DND-41 (cell line): ENCODE measurements at regions not wholly inside any gene's neighbourhood (a gene's known extent, or its start where the extent isn't known, plus 50 kb on each side); places are given as distances from the start of the nearest gene placed in this dataset.
"Not testable (repeated sequence)": the region's sequence is repeated elsewhere in the genome, so short reads cannot be mapped to it uniquely, and the experiment has no call there.

Source experiments
- ATAC-seq: fragments of 200-7000 bp; cut with Tn5 transposase; 3 replicates; pipeline ENCODE4 v1.9.1; 2021; ENCODE audit warnings: low read depth; ENCODE audit not compliant: insufficient read depth
- DNase-seq: peaks from one replicate; pipeline ENCODE4 v3.0.0-alpha.2; 2020
- H2AFZ ChIP-seq: 2 replicates; pipeline ENCODE4 v1.6.0; 2012; ENCODE audit warnings: low read depth, low read length
- H3K27ac ChIP-seq: 2 replicates; pipeline ENCODE4 v1.5.1; 2012; ENCODE audit warnings: low read length, inconsistent platforms
- H3K27me3 ChIP-seq: fragments of 200-600 bp; sonication (generic); 2 replicates; pipeline ENCODE4 v1.6.0; 2012; ENCODE audit warnings: low read length, mild to moderate bottlenecking, inconsistent platforms; ENCODE audit not compliant: insufficient read depth, poor library complexity
- H3K36me3 ChIP-seq: 2 replicates; pipeline ENCODE4 v1.5.1; 2012; ENCODE audit warnings: low read length, inconsistent platforms; ENCODE audit not compliant: insufficient read depth
- H3K4me1 ChIP-seq: 2 replicates; pipeline ENCODE4 v1.5.1; 2012; ENCODE audit warnings: mild to moderate bottlenecking, low read length; ENCODE audit not compliant: insufficient read depth
- H3K4me2 ChIP-seq: 2 replicates; pipeline ENCODE4 v1.6.0; 2012; ENCODE audit warnings: mild to moderate bottlenecking, moderate library complexity, low read length, inconsistent platforms; ENCODE audit not compliant: insufficient read depth
- H3K4me3 ChIP-seq, 2 experiments: fragments of 200-600 bp in 1 of 2; shearing (Covaris generic) in 1 of 2; 2 replicates each; pipeline ENCODE4 v1.5.1; 2012 to 2016; ENCODE audit warnings: inconsistent platforms in 2 of 2, low read length in 2 of 2, mild to moderate bottlenecking in 2 of 2, low read depth in 1 of 2, moderate library complexity in 1 of 2
- H3K79me2 ChIP-seq: 2 replicates; pipeline ENCODE4 v1.6.0; 2012; ENCODE audit warnings: low read length, inconsistent platforms; ENCODE audit not compliant: insufficient read depth
- H3K9ac ChIP-seq: 2 replicates; pipeline ENCODE4 v1.6.0; 2012; ENCODE audit warnings: low read depth, mild to moderate bottlenecking, inconsistent platforms, low read length, moderate library complexity
- H3K9me3 ChIP-seq: 2 replicates; pipeline ENCODE4 v1.5.1; 2012; ENCODE audit warnings: low read length, moderate library complexity, mild to moderate bottlenecking, inconsistent platforms; ENCODE audit not compliant: insufficient read depth, severe bottlenecking
- H4K20me1 ChIP-seq: 2 replicates; pipeline ENCODE4 v1.6.0; 2012; ENCODE audit warnings: low read length; ENCODE audit not compliant: insufficient read depth
- CTCF ChIP-seq: IDR thresholded peaks from 2 replicates; pipeline ENCODE4 v1.5.1; 2012; ENCODE audit warnings: borderline replicate concordance, low read length, moderate library complexity, mild to moderate bottlenecking; ENCODE audit not compliant: poor library complexity, severe bottlenecking; ENCODE audit errors: extremely low read depth
- EZH2 ChIP-seq: IDR thresholded peaks from 3 replicates; pipeline ENCODE4 v1.6.1; 2012; ENCODE audit warnings: borderline replicate concordance, low read depth, mild to moderate bottlenecking, moderate library complexity, low read length, inconsistent platforms; ENCODE audit not compliant: severe bottlenecking

DNA sequence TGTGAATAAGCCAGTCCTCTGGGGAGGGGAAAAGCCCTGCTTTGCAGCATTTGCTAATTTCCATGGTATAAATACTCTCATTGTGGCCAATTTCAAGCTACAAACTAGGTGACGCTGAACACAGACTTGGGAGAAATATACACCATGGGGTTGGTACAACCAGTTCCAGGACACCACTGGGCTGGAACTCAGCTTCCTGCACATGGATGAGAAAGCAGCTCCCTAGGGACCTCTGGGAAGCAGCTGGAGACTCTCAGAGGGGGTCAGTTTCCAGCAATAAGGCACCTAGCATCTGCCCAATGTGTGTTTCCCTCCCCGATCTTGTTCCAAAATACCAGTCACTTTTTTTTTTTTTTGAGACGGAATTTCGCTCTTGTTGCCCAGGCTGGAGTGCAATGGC, 56.8 kb upstream of the WDR11 start:
- no peak for ATAC-seq
- no peak for DNase-seq
- Histone ChIP-seq H3K9ac (no peak overlapping the region), H2AFZ (no peak overlapping the region), H3K27ac (no peak overlapping the region), H3K79me2 (no peaks in the 10 kb centered on the region), H4K20me1 (no peaks in the 10 kb centered on the region), H3K4me1 (no peaks in the 10 kb centered on the region), H3K27me3 (no peaks in the 10 kb centered on the region), H3K4me2 (no peak overlapping the region), H3K9me3 (no peaks in the 10 kb centered on the region), H3K36me3 (no peaks in the 10 kb centered on the region), H3K4me3 (no peak overlapping the region)
- no peak for TF ChIP-seq EZH2
- no peak for TF ChIP-seq CTCF

DNA sequence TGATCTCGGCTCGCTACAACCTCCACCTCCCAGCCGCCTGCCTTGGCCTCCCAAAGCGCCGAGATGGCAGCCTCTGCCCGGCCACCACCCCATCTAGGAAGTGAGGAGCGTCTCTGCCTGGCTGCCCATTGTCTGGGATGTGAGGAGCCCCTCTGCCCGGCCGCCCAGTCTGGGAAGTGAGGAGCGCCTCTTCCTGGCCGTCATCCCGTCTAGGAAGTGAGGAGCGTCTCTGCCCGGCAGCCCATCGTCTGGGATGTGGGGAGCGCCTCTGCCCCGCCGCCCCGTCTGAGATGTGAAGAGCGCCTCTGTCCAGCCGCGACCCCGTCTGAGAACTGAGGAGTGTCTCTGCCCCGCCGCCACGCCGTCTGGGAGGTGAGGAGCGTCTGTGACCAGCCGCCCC, 52.9 kb upstream of the WDR11 start:
- ATAC-seq, H3K27me3 ChIP-seq: not testable (repeated sequence)

DNA sequence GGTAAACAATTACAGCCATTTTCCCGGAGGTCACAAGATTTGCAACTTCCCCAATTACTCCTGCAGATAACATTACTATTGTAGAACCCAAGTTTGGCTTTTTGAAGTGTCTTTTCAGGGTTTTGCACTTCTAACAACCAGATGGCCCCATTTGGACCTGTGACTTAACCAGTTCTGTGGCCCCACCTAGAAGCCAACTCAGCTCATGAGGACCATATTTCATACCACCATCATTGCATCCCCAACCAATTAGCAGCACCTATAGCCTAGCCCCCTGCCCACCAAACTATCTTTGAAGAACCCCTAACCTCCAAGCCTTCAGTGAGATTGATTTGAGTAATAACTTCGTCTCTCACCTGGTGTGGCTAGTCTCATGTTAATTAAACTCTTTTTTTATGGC, 51.3 kb upstream of the WDR11 start:
- TF ChIP-seq EZH2, result no peak
- no peak for TF ChIP-seq CTCF
- H3K27ac ChIP-seq, result no peak overlapping the region
- no peak for ATAC-seq

More for the DNA sequence above, 52.9 kb upstream of the WDR11 start:
- not testable (repeated sequence) for H3K79me2 ChIP-seq, H3K4me2 ChIP-seq, H3K27ac ChIP-seq, H3K4me3 ChIP-seq, DNase-seq, H2AFZ ChIP-seq, H3K9me3 ChIP-seq, H3K36me3 ChIP-seq, H3K9ac ChIP-seq, H3K4me1 ChIP-seq, H4K20me1 ChIP-seq

DNA sequence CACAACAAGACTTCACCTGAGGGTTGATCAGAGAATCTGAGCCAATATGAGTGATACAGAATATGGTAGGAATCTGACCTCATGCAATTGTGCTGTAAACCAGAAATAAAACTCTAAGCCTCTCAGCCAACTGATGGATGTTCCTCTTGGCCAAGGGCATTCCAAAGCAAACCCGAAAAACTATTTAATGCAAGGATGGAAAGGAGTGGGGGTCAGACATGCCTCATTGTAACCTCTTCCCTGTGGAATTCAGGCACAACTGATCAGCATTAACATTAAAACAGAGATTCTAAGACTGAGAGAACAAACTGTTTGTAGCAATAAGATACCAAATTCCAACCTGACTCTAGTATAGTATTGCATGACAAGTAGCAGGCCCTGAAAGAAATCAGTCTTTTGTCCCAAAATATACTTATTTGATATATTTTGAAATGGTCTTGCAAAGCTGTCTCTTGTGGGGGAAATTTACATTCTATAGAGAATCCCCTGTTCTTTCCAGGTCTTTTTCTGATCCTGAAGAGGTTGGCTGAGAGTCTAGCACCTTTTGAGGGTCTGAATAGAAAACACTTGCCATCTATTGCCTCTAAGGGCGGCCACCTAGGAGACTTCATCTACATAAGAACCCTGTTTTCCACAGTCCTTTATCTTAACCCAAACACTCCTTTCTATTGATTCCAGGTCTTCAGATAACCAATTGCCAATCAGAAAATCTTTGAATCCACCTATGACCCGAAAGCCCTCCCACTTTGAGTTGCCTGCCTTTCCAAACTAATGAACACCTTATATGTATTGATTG, 50.4 kb upstream of the WDR11 start:
- TF ChIP-seq CTCF (no peak), EZH2 (no peak)
- H3K9me3 ChIP-seq, result no peaks in the 10 kb centered on the region
- H2AFZ ChIP-seq, result no peak overlapping the region
- H4K20me1 ChIP-seq, result no peaks in the 10 kb centered on the region
- DNase-seq (no peak), ATAC-seq (no peak)
- no peak overlapping the region for H3K27ac ChIP-seq
- H3K27me3 ChIP-seq, result no peaks in the 10 kb centered on the region
- H3K4me3 ChIP-seq, result no peak overlapping the region
- no peak overlapping the region for H3K4me2 ChIP-seq
- no peak overlapping the region for H3K9ac ChIP-seq
- H3K4me1 ChIP-seq, result no peaks in the 10 kb centered on the region
- no peaks in the 10 kb centered on the region for H3K79me2 ChIP-seq
- H3K36me3 ChIP-seq, result no peaks in the 10 kb centered on the region

More for the DNA sequence above, 51.3 kb upstream of the WDR11 start:
- no peaks in the 10 kb centered on the region for H3K79me2 ChIP-seq
- no peak overlapping the region for H3K4me2 ChIP-seq
- no peaks in the 10 kb centered on the region for H3K27me3 ChIP-seq
- H2AFZ ChIP-seq, result no peak overlapping the region
- no peak for DNase-seq
- no peaks in the 10 kb centered on the region for H3K4me1 ChIP-seq
- H3K36me3 ChIP-seq, result no peaks in the 10 kb centered on the region
- H4K20me1 ChIP-seq, result no peaks in the 10 kb centered on the region
- no peak overlapping the region for H3K4me3 ChIP-seq
- no peak overlapping the region for H3K9ac ChIP-seq
- H3K9me3 ChIP-seq, result no peaks in the 10 kb centered on the region
